Transverse colon (tissue), 4 donors: ENCODE measurements at regions not wholly inside any gene's neighbourhood (a gene's known extent, or its start where the extent isn't known, plus 50 kb on each side); places are given as distances from the start of the nearest gene placed in this dataset.

Source experiments
- DNase-seq: peaks from one replicate; pipeline ENCODE4 v3.0.0-alpha.2; 2019
- H3K27ac ChIP-seq, 4 donors: fragments of 200-600 bp; sonication (generic); 2 replicates each; pipeline ENCODE4 v1.5.1; 2016 to 2018; ENCODE audit warnings: inconsistent platforms in 4 of 4
- H3K27me3 ChIP-seq: fragments of 200-600 bp; sonication (generic); 2 replicates; pipeline ENCODE4 v1.5.1; 2017; ENCODE audit warnings: inconsistent platforms
- H3K36me3 ChIP-seq, 4 donors: fragments of 200-600 bp; sonication (generic); 2 replicates each; pipeline ENCODE4 v1.5.1; 2017 to 2019; ENCODE audit warnings: inconsistent platforms in 4 of 4
- H3K4me1 ChIP-seq, 4 donors: fragments of 200-600 bp; sonication (generic); 2 replicates each; pipeline ENCODE4 v1.5.1; 2017 to 2020; ENCODE audit warnings: inconsistent platforms in 4 of 4
- H3K4me3 ChIP-seq, 4 donors: fragments of 200-600 bp; sonication (generic); 1 replicate in 1 of 4; 2 replicates in 3 of 4; pipeline versions ENCODE4 v1.5.1 to v1.6.1; 2017 to 2019; ENCODE audit warnings: inconsistent platforms in 4 of 4
- H3K9me3 ChIP-seq, 2 donors: fragments of 200-600 bp; sonication (generic); 2 replicates each; pipeline ENCODE4 v1.5.1; 2017 to 2019; ENCODE audit warnings: inconsistent platforms in 2 of 2
- EP300 ChIP-seq: sonication (generic); formaldehyde crosslinking; IDR thresholded peaks from one replicate; pipeline ENCODE4 v1.6.1; 2017; ENCODE audit warnings: antibody characterized with exemption, low read depth
- POLR2A ChIP-seq: fragments of 450-650 bp; IDR thresholded peaks from one replicate; pipeline ENCODE4 v1.6.1; 2016; ENCODE audit warnings: antibody characterized with exemption, mild to moderate bottlenecking, moderate library complexity
- POLR2AphosphoS5 ChIP-seq, 3 donors: sonication (generic); formaldehyde crosslinking; IDR thresholded peaks; one replicate each; pipeline ENCODE4 v1.6.1; 2016; ENCODE audit warnings: antibody characterized with exemption in 3 of 3
- whole genome bisulfite sequencing, 2 donors: methylation state at CpG; one replicate each; pipeline ENCODE4 v1.1.5; 2018; ENCODE audit warnings: low coverage in 1 of 2; 5-methylcytosine and 5-hydroxymethylcytosine counted together
- in situ Hi-C, 4 donors: fragments of 200-750 bp; cut with MboI; loops; one replicate each; pipeline versions ENCODE4 v1.15.0 to v1.15.1; 2017; ENCODE audit warnings: low sequenced_read_pairs in 3 of 4, low pct_ligation_motif_present in 1 of 4, low pct_unique_long_range_greater_than_20kb in 1 of 4
- intact Hi-C: fragments of 100-400 bp; cut with DNase I; formaldehyde crosslinking; loops from one replicate; pipeline ENCODE4 v1.15.1; 2023; ENCODE audit warnings: low total_unique reads
- TF ChIP-seq, protein P1 (sequence below), 5 experiments: fragments of 200-600 bp in 3 of 5; fragments of 450-650 bp in 2 of 5; sonication (generic) in 3 of 5; IDR thresholded peaks; 1 replicate in 2 of 5; 2 replicates in 3 of 5; pipeline ENCODE4 v1.5.1; 2016 to 2017; ENCODE audit warnings: antibody characterized with exemption in 5 of 5, inconsistent platforms in 3 of 5, mild to moderate bottlenecking in 2 of 5, moderate library complexity in 1 of 5

- Histone ChIP-seq H3K4me3 (no peak overlapping the region), H3K9me3 (no peaks in the 10 kb centered on the region), H3K36me3 (no peaks in the 10 kb centered on the region), H3K4me1 (no peaks in the 10 kb centered on the region), H3K27me3 (no peaks in the 10 kb centered on the region), H3K27ac (no peak overlapping the region)
- intact Hi-C loops: no loop called here
- in situ Hi-C loops: no loop called here
- WGBS, 2 donors: 28 to 29% methylated on average over 6 of the region's 6 CpGs
- peak; percentile 69 for DNase-seq
- no peak for TF ChIP-seq EP300
- TF ChIP-seq, protein P1, sequence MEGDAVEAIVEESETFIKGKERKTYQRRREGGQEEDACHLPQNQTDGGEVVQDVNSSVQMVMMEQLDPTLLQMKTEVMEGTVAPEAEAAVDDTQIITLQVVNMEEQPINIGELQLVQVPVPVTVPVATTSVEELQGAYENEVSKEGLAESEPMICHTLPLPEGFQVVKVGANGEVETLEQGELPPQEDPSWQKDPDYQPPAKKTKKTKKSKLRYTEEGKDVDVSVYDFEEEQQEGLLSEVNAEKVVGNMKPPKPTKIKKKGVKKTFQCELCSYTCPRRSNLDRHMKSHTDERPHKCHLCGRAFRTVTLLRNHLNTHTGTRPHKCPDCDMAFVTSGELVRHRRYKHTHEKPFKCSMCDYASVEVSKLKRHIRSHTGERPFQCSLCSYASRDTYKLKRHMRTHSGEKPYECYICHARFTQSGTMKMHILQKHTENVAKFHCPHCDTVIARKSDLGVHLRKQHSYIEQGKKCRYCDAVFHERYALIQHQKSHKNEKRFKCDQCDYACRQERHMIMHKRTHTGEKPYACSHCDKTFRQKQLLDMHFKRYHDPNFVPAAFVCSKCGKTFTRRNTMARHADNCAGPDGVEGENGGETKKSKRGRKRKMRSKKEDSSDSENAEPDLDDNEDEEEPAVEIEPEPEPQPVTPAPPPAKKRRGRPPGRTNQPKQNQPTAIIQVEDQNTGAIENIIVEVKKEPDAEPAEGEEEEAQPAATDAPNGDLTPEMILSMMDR (IDR thresholded peaks at IDR 0.05): peak; percentile 57 to 85 (median 81)
Measured at GRCh38 chr5:129852747-129853352, 51.4 kb upstream of the CHSY3 start.

DNA sequence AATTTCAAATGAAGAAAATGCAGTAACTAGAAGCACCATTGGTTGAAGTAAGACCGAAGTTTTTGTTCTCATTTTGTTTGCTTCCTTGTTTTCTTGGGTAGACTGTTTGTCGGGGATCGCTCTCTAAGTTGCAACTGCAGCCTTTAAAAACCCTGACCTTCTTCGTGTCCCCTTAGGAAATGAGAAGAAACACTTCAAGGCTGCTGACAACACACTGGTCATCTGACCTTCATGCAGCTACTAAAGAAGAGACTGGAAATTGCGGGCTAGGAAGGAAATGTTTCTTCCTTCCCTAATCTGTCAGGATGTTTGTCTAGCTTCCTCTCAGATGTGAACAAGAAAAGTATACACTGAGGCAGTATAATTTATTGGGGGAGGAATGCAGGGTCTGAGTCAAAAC is 50.7 kb upstream of the CHSY3 start:
- no peak for DNase-seq
- no peaks in the 10 kb centered on the region for H3K4me1 ChIP-seq
- H3K27me3 ChIP-seq: no peaks in the 10 kb centered on the region
- no peak overlapping the region for H3K27ac ChIP-seq
- intact Hi-C loops (no loop called here), in situ Hi-C loops (no loop called here)
- 30 to 51% methylated on average over 2 to 5 of the region's 5 CpGs for WGBS, 2 donors
- no peak overlapping the region for H3K4me3 ChIP-seq
- H3K36me3 ChIP-seq: no peaks in the 10 kb centered on the region
- no peak for TF ChIP-seq POLR2AphosphoS5 (IDR thresholded peaks at IDR 0.05)
- no peak for TF ChIP-seq EP300
- TF ChIP-seq POLR2A: no peak
- no peaks in the 10 kb centered on the region for H3K9me3 ChIP-seq
